HL-60 (cell line): ENCODE measurements at regions not wholly inside any gene's neighbourhood (a gene's known extent, or its start where the extent isn't known, plus 50 kb on each side); places are given as distances from the start of the nearest gene placed in this dataset.

Experiments used
- CTCF ChIP-seq: IDR thresholded peaks from one replicate; pipeline ENCODE4 v1.5.1; 2011; ENCODE audit warnings: low read length, control low read depth, inconsistent platforms; ENCODE audit not compliant: insufficient read depth
- POLR2AphosphoS5 ChIP-seq: IDR thresholded peaks from 2 replicates; pipeline ENCODE4 v1.6.1; 2012; ENCODE audit warnings: low read depth
- REST ChIP-seq: IDR thresholded peaks from 2 replicates; pipeline ENCODE4 v1.6.1; 2012; ENCODE audit warnings: low read depth; ENCODE audit not compliant: insufficient replicate concordance

GRCh38 chr10:126813432-126813831 lies 91.8 kb upstream of the DOCK1 start:
- no peak for TF ChIP-seq CTCF
- TF ChIP-seq POLR2AphosphoS5, result no peak
- no peak for TF ChIP-seq REST
